T follicular helper cell (primary cell): ENCODE measurements at regions not wholly inside any gene's neighbourhood (a gene's known extent, or its start where the extent isn't known, plus 50 kb on each side); places are given as distances from the start of the nearest gene placed in this dataset.

Experiments used
- DNase-seq: peaks from one replicate; pipeline ENCODE4 v3.0.0-alpha.2; 2020; ENCODE audit warnings: low read depth

DNA sequence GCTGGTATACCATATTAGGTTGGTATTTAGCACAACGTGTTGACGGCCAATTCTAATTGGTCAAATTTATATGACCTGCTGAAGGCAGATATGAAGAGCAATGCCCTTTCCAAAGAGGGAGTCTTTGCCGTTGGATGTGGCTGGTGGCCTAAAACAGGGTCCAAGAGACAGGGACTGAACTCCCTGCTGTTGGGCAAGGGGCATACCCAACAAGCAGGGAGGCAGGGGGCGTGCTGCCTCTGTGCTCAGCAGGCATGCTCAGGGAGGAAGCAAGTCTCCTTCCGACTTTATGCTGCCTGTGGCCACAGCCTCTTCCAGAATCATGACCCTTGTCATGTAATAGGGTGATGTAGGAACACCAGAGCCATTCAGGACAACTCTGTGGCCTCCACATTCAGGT lies 167.7 kb upstream of the NPVF start:
- DNase-seq: no peak

DNA sequence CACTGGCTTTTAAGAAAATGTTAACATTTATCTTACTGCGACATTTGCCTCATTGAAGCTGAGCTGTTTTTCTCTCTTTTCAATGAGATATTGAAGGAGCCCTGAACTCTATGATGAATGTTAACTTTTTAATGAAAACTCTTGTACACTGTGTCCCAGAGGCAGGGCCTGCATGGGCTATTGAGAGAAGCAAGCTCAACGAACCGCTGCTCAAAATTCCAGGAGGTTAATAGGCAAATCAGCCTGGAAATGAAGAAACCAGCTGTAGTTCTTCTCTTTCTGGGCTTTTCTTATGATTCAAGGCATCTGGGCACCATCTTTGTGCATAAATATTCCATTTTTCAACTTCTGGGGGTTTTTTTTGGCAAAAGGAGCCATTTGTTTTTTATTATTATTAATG lies 168.4 kb upstream of the NPVF start:
- no peak for DNase-seq

DNA sequence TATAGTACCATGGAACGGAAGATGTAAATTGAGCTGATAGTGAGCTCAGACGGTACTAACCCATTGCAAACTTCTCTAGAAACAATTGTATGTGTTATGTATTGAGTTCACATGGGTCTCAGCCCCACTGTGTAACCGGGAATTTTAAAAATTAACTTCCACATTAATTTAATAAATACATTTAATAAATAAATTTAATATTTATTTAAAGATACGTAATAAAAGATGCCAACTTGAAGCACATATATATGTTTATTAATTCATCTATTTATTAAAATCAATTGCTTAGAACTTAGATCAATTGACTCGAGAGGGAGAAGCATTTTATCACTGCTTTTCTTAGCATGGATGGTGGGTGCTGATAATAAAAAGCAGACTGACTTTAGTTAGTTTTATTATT lies 170.1 kb upstream of the NPVF start:
- no peak for DNase-seq

DNA sequence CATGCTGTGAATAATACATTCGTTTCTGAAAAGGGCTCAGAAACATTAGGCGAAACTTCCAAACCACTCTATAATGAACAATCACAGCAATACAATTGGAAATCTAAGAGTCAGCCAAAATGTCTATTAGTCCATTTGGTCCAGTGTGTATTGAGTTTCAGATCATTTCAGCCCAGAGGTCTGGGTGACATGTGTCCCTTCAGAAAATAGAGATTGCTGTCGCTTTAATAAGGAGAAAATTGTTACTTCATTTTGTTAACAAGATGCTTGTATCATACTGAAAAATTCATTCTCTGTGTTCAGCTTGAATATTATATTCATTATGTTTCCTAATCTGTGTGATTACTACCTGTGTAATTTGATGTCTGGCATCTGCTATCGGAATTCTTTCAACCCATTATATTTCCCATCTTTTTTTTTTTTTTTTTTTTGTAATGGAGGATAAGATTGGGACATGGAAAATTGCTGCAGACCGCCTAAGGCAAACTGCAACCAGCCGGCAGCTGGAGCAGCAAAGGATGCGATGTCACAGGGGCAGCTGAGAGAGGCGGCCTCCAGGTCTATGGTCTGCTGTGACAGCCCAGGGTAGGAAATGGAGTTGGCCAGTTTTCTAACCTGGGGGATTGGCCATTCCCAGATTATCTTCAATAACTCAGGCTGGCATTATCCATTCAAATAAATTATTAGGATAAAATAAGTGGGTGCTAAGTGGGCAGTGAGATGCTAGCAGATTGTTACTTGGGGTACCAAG lies 170.9 kb upstream of the NPVF start:
- no peak for DNase-seq

DNA sequence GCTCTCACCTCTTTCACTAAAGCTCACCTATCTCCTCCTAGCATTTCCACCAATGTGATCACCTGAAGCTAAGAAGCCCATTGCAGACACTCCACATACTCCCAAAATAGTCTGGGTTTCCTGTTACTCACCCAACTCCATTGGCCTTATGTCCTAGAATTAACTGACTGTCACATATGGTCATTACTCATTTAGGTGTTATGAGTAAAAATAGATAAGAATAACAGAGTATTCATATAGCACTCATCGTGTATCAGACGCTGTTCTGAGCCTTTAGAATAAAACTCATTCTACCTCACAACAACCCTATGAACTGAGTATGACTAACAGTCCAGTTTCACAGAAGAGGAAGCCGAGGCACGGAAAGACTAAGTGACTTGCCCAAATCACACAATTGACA lies 174.2 kb upstream of the NPVF start:
- no peak for DNase-seq

DNA sequence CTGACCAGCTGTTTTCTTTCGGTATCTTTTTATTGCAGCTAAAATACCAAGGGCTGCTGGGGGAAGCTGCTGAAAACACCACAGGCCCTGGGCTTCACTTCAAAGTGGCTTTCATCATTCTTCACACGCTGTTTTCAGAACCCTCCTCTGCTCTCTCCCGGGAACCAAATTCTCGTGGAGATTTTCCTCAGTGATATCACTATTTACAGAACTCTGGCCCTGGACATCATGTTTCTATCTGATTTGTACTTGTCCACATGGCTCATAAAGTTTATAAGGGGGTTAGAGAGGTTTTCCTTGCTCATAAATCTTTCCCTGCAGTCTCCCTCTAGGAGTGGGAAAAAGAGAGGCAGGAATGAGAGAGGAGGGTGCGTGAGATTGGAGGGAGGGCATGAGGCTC lies 177.4 kb upstream of the NPVF start:
- DNase-seq: no peak

DNA sequence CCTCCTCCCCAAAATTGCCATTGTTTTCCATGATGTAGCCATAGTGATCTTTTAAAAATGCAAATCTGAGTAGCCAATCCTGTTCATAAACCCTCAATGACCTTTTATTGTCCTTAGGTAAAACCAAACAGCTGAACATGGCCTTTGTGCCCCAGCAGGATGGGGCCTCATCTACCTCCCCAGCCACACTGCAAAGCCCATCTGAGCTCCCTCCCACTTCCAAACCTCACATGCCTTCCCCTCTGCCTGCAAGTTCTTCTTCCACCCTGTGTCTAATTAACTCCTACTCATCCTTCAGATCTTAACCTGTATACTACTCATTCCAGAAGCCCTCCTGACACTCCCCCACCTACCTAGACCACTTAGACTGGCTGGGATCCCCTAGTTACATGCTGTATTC lies 178.8 kb upstream of the NPVF start:
- DNase-seq: no peak

DNA sequence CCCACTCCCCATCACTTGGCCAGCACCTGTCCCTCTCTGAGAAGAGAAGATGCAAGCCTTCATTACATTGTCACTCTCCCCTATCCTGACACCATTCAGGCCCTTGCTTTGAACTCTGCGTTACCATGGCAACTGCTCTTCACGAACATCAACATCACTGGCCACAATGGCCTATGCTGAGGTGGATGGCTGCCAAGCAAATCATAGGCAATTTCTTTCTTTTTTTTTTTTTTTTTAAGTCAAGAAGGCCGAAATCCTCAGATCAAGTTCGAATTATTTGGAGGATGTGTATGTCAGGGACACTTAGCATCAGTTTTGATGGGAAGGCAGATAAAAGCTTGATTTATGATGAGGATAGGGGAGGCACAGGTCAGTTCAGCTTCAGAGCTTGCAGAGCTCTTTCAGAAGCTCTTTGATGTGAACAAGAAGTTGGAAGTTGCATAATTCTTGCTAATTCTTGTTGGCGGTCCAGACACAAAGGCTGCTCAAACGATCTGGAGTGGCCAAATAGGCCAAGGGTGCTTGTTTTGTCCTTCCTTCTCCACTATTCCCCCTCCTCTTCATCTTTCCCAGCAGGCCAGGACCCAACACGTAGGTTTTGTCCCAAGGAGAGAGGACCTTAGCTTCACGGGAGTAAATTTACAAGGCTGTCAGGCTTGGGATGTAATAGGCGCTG lies 179.9 kb upstream of the NPVF start:
- no peak for DNase-seq

DNA sequence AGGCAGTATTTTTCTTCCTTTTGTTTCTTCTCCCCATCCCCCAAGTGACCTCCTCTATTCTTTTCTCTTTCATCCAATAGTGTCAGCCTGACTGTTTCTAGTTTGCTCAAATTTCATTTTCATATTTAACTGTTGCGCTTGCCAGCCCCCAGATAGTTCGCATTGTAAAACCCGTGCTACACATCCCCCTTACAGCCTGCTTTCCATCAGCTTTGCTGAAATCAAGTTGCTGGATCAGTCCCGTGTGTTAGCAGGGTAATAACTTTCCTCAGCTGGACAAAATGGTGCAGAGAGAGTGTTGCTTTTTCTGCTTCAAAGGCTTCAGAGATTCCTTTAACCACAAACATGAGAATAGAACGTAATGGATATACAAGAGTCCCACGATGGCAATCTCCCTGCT lies 180.6 kb upstream of the NPVF start:
- no peak for DNase-seq

DNA sequence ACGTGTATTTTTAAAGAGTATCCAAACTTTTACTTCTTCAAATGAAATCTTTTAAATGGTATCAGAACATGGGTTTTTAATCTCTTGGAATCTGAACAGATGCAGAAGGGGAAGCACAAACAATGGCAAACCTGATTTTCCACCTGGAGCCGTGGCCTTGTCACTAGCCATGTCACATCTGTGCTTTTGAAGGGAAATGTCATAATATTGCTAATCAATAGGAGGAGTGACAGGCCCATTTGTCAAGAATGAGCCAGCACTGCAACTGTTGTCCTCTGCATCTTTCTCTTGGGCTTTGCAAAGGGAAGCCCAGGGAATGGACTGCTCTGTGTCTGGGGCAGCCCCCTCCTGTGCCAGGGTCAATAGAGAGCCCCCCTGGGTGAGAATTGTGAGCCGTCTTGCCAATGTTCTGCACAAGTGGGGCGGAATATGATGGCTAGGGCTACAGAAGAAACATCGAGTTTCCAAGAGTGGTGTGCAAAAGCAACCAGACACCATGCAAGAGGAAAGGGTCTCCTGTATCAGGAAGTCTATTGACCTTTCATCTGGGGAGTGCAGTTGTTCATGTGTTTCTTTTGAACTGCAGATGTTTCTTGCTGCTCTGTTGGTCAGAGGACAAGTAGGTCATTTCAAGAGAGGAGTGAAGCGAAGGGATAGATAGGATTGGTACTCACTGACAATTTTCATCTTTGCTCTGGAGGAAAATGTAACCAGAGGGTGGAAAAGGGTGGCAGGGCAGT lies 181.8 kb upstream of the NPVF start:
- no peak for DNase-seq

DNA sequence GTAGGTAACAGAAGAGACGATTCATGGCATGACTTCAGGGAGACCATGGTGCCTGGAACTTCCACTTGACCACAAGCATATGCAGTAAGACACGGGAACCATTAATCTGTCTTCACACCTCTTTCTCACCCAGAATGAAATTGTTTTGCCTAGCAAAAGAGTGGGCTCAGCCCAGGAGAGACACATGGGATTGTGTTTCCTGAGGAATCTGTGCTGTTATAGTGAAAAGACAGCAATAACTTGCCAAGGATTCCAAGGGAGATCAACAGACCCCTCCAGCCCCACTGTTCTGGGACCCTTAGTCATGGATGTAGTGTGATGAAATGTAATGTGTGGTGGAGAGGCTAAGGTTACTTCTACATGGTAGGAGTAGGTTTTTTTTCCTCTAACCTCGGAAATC lies 192.5 kb upstream of the NPVF start:
- DNase-seq: no peak

DNA sequence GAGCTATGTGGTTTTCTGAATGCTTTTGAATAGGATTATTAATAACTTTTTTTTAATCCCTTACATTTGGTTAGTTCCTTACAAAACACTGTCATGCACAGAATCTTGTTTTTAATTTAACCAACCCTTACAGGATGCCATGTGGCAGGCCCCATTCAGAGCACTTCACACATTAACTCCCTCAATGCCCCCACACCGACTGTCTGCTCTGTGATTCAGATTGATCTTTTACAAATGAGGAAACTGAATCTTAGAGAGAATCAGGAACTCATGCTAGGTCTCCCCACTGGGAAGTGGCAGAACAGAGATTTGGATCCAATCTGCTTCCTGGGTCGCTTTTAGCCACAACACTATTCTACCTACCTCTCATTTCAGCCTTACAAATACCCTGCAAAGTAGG lies 195.8 kb upstream of the NPVF start:
- DNase-seq: no peak

DNA sequence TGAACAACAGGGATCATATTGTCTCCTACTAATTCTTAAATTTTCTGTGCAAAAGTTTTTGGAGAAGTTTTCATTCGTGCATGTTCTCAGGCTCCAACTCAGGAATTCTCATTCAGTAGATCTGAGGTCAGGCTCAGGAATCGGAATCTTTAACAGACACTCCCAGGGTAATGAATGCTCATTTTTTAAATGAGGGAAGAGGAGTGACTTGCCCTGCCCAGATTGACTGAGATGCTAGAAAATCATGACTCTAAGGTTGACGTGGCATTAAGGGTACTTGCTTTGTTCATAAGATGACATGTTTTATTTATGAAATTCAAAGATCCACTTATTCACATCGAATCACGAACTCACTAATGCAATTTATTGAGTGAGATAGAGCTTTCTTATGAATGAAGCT lies 196.6 kb upstream of the NPVF start:
- DNase-seq: no peak

DNA sequence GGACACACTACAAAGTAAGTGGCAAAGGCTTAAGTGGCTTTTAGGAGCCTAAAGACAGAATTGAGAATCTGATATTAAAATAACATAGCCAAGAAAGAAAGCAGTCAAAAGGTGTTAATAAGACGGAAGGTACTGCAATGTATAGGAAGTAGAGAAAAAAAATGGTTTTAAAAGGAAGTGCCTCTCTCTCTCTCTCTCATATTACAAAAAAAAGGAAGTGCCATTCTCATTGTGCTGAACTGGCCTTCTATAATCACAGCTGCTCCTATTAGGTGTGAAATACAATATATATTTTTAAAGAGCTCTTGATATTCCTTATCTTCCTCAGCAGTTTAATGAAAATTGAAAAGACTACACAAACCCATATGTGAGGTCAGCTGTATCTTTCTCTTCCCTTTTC lies 199.4 kb upstream of the NPVF start:
- DNase-seq: no peak

DNA sequence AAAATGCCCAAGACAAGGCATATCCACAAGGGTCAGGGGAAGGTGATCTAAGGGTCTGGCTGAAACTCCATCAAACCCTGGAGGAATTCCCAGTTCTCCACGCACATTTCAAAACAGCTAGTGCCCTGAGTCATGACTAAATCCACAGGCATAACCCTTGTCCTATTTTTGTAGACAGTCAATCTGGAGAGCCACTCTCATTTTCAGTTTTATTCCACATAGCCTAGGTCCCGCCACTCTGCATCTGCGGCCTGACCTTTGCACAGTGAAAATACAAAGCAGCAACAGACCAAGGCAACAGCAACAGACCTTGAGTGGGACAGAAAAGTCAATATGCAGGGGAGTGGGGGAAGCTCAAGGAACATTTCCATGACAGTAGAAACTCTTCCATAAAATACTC lies 201.4 kb upstream of the NPVF start:
- no peak for DNase-seq

DNA sequence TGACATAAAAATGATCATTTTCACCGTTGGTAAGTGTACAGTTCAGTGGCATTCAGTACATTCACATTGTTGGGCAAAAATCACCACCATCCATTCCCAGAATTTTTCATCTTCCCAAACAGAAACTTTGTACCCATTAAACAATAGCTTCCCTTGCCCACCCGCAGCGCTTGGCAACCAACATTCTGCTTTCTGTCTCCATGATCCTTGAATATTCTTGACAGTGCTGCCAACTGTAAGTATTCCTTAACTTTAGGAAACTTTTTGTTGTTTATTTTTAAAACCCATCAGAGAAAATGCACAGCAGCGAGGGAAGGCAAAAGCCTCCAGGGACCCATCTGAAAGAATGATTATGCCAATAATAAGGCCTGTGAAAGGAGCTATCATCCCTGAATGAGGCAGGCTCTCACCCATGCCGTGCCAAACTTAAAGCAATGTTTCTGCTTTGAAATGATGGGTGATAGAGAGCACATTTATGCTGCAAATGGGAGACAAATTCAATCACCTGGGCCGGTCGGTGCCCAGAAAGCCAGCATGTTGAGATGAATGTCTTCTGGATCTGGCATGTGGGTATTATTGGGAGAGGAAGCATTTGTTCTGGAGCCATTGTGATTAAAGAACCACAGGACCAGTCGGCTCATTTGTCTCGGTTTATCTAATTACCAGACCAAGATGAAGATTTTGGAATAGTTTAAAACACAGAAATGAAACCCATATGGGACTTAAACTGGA lies 202.1 kb upstream of the NPVF start:
- DNase-seq: no peak

DNA sequence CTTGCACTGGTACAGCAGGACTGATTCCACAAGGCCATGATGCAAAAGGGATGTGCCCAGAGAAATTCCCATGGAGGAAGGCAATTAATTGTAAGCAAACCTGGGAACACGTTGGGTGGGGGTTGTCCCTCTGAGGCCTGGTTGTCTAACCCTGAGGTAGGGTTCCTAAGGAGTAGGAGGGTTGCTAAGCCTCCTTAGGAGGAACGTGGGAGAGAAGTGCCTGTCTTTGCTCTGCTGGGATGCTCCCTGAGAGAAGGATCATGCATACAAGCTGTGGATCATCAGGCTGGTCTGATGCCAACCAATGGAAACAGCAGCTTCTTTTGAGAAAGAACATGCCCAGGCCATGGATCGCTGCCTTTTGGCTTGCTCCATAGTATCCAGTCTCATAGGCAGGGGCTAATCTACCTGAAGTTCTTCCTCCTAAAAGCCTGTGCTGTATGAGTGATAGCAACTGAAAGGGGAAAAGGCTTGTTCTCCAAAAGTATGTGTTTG lies 203.7 kb upstream of the NPVF start:
- no peak for DNase-seq

DNA sequence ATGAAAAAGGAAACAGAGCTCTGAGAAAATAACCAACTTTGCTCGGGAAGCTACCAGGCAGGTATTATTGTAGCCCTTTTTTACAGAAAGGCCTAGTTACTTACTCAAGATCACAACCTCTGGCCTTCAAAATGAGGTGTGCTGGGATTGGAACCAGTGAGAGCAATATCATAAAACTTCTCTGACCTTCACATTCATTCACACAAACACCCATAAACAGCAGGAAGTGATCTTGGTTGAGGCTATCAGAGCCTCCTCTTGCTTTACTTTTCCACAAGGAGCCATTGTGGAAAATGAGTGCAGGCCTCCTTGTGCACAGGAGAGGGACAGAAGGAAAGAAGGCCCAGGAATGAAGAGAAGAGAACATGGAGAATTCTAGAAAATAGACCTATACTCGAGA lies 204.5 kb upstream of the NPVF start:
- no peak for DNase-seq

DNA sequence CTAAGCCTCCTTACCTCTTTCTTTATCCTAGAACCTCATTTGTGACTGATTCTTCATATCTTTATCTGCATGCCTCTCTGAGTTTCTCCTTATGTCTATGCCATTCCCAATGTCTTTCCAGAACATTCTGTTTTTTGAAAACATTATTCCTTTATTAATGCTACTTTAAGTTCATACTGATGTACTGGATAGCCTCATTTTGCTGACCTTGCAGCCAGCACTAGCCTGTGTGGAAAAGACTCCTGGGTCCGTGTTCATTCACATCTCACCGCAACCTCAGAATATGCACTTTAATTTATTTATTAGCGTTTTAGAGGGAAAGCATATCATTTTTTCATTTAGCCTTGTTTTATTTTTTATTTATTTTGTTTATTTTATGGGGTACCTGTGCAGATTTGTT lies 208.1 kb upstream of the NPVF start:
- no peak for DNase-seq

DNA sequence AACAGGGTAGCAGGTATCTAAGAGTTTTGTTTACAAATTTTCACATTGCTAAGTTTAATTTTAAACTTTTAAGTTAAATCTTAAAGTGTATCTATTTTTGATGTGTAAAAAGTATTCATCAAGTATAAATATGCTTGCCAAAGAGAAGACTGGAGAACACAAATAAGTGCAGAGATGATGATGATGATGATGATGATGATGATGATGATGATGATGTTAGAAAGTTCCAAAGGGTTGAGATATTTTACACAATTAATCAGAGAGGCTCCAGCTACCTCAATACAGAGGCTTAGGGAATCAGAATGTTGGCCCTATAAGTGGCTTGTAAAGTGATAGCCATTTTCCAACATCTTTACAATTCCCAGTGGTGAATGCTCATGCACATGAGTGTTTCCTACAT lies 209.0 kb upstream of the NPVF start:
- no peak for DNase-seq

DNA sequence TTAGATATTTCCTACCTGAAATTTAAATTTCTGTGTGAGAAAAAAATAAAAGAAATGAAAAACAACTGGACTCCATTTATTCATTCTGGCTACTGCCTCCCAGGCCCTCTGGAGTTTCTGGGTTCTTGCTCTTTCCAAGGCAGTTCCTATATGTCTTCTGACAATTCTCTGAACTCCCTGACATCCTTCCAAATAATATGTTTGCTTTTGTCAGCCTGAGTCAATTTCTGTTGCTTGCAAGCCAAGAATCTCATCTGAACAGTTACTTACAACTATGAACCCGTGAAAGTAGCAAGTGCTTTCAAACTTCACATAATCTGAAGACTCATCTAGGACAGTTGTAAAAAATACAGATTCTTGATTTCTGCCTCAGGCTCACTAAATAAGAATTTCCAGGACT lies 216.7 kb upstream of the NPVF start:
- DNase-seq: no peak

DNA sequence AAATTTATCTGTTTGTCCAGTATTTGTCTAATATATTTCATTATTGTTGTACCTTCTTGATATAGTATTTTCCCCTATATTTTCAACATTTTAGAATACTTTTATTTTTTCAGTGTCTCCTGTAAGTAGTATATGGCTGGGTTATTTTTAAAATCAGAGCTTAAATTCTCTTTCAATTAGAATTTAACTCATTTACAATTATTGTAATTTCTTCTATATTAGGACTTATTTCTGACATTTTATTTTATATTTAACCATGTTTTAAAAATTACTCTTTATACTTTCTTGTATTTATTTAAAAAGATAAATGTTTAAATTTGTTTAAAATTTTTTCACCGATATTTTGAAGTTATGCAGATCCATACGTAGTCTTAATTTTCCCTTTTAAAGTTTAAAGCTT lies 220.0 kb upstream of the NPVF start:
- DNase-seq: no peak

DNA sequence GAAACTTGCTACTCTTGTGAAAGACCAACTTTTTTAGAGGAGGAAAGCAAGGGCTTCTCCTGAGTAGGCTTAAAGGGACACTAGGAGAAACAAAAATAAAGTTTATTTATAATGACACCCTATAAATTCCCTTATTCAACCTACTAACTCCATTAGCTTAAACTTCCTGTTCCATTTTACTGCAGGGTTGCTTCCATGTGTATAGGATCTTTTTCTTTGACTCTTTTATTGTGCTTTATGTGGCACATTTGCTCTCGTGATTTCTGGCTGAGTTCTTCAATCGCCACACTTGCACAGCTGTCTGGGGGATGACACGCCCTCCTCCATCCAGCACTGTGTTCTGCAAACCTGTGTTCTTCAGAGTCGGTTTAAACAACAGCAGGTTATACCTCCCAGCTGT lies 225.7 kb upstream of the NPVF start:
- DNase-seq: no peak
